GM04504 (cell line): ENCODE measurements at regions not wholly inside any gene's neighbourhood (a gene's known extent, or its start where the extent isn't known, plus 50 kb on each side); places are given as distances from the start of the nearest gene placed in this dataset.
"Not testable (repeated sequence)": the region's sequence is repeated elsewhere in the genome, so short reads cannot be mapped to it uniquely, and the experiment has no call there.

Source experiments
- DNase-seq: peaks from one replicate; pipeline ENCODE4 v3.0.0-alpha.2; 2012; ENCODE audit warnings: low read depth

- no peak for DNase-seq
These were observed 161.0 kb downstream of the C16orf95 start for GRCh38 chr16:87156195-87156594.

GRCh38 chr16:87160234-87160636, 157.0 kb downstream of the C16orf95 start:
- DNase-seq, result no peak

- no peak for DNase-seq
These were observed 156.4 kb downstream of the C16orf95 start for GRCh38 chr16:87160701-87161337.

GRCh38 chr16:87161410-87161809, 155.8 kb downstream of the C16orf95 start:
- DNase-seq, result not testable (repeated sequence)

GRCh38 chr16:87161822-87162676, 155.1 kb downstream of the C16orf95 start:
- DNase-seq, result no peak

GRCh38 chr16:87162799-87163198, 154.4 kb downstream of the C16orf95 start:
- DNase-seq, result not testable (repeated sequence)

GRCh38 chr16:87163637-87164036, 153.6 kb downstream of the C16orf95 start:
- DNase-seq, result no peak

GRCh38 chr16:87165151-87165550, 152.0 kb downstream of the C16orf95 start:
- no peak for DNase-seq

- DNase-seq, result no peak
These were observed 151.3 kb downstream of the C16orf95 start for GRCh38 chr16:87165885-87166284.

- no peak for DNase-seq
These were observed 150.9 kb downstream of the C16orf95 start for GRCh38 chr16:87166321-87166720.

- no peak for DNase-seq
These were observed 150.3 kb downstream of the C16orf95 start for GRCh38 chr16:87166934-87167333.

- no peak for DNase-seq
These were observed 147.6 kb downstream of the C16orf95 start for GRCh38 chr16:87169509-87169995.

GRCh38 chr16:87170310-87170709, 146.9 kb downstream of the C16orf95 start:
- DNase-seq, result no peak

GRCh38 chr16:87171723-87172122, 145.5 kb downstream of the C16orf95 start:
- no peak for DNase-seq

- DNase-seq, result no peak
These were observed 144.6 kb downstream of the C16orf95 start for GRCh38 chr16:87172632-87173031.

- DNase-seq, result no peak
These were observed 143.8 kb downstream of the C16orf95 start for GRCh38 chr16:87173294-87173893.

- DNase-seq, result no peak
These were observed 143.1 kb downstream of the C16orf95 start for GRCh38 chr16:87174061-87174460.

- DNase-seq, result no peak
These were observed 140.5 kb downstream of the C16orf95 start for GRCh38 chr16:87176735-87177134.

GRCh38 chr16:87177673-87178072, 139.5 kb downstream of the C16orf95 start:
- DNase-seq, result no peak

- DNase-seq, result no peak
These were observed 138.9 kb downstream of the C16orf95 start for GRCh38 chr16:87178177-87178863.

GRCh38 chr16:87178977-87179376, 138.2 kb downstream of the C16orf95 start:
- no peak for DNase-seq

GRCh38 chr16:87180069-87180468, 137.1 kb downstream of the C16orf95 start:
- DNase-seq, result no peak
